Astrocyte (in vitro differentiated cells and primary cell): ENCODE measurements at regions not wholly inside any gene's neighbourhood (a gene's known extent, or its start where the extent isn't known, plus 50 kb on each side); places are given as distances from the start of the nearest gene placed in this dataset.

Experiments
- DNase-seq: peaks from one replicate; pipeline ENCODE4 v3.0.0-alpha.2; 2010; ENCODE audit warnings: low read depth
- FAIRE-seq: peaks from 2 replicates; lab custom pipeline; 2011; peaks lifted over from hg19 to GRCh38; lab: Jason Lieb, UNC
- H2AFZ ChIP-seq: 2 replicates; pipeline ENCODE4 v1.6.0; 2012; ENCODE audit warnings: low read depth, low read length, inconsistent platforms
- H3K27ac ChIP-seq: 2 replicates; pipeline ENCODE4 v1.5.1; 2011; ENCODE audit warnings: low read depth, low read length, inconsistent platforms
- H3K27me3 ChIP-seq: 2 replicates; pipeline ENCODE4 v1.6.0; 2011; ENCODE audit warnings: low read length, inconsistent platforms; ENCODE audit not compliant: insufficient read depth
- H3K36me3 ChIP-seq: 2 replicates; pipeline ENCODE4 v1.5.1; 2011; ENCODE audit warnings: low read length, inconsistent platforms; ENCODE audit not compliant: insufficient read depth
- H3K4me1 ChIP-seq: 2 replicates; pipeline ENCODE4 v1.5.1; 2011; ENCODE audit warnings: low read length, inconsistent platforms; ENCODE audit not compliant: insufficient read depth
- H3K4me2 ChIP-seq: 2 replicates; pipeline ENCODE4 v1.6.0; 2012; ENCODE audit warnings: low read length, inconsistent platforms
- H3K4me3 ChIP-seq: 2 replicates; pipeline ENCODE4 v1.5.1; 2011; ENCODE audit warnings: low read depth, mild to moderate bottlenecking, low read length, inconsistent platforms; ENCODE audit not compliant: insufficient read depth
- H3K79me2 ChIP-seq: 2 replicates; pipeline ENCODE4 v1.6.0; 2012; ENCODE audit warnings: mild to moderate bottlenecking, low read length, inconsistent platforms; ENCODE audit not compliant: insufficient read depth
- H3K9ac ChIP-seq: 2 replicates; pipeline ENCODE4 v1.6.0; 2012; ENCODE audit warnings: mild to moderate bottlenecking, low read length, inconsistent platforms
- H3K9me3 ChIP-seq: 2 replicates; pipeline ENCODE4 v1.5.1; 2012; ENCODE audit warnings: low read depth, mild to moderate bottlenecking, low read length, inconsistent platforms; ENCODE audit not compliant: insufficient read depth
- H4K20me1 ChIP-seq: 2 replicates; pipeline ENCODE4 v1.6.0; 2012; ENCODE audit warnings: low read length, inconsistent platforms; ENCODE audit not compliant: insufficient read depth
- H3K27ac Mint-ChIP-seq: one replicate; pipeline ENCODE4 v1.8.0; 2021; ENCODE audit warnings: mild to moderate bottlenecking, mixed read lengths; ENCODE audit not compliant: unreplicated experiment
- H3K27me3 Mint-ChIP-seq: one replicate; pipeline ENCODE4 v1.8.0; 2021; ENCODE audit warnings: low read depth, mixed read lengths; ENCODE audit not compliant: unreplicated experiment
- H3K36me3 Mint-ChIP-seq: one replicate; pipeline ENCODE4 v1.8.0; 2021; ENCODE audit warnings: low read depth, mixed read lengths; ENCODE audit not compliant: unreplicated experiment
- H3K4me1 Mint-ChIP-seq: one replicate; pipeline ENCODE4 v1.8.0; 2021; ENCODE audit warnings: low read depth, mixed read lengths; ENCODE audit not compliant: unreplicated experiment
- H3K4me3 Mint-ChIP-seq: one replicate; pipeline ENCODE4 v1.8.0; 2021; ENCODE audit warnings: mild to moderate bottlenecking, moderate library complexity, mixed read lengths; ENCODE audit not compliant: unreplicated experiment
- H3K9me3 Mint-ChIP-seq: one replicate; pipeline ENCODE4 v1.8.0; 2021; ENCODE audit warnings: mild to moderate bottlenecking, mixed read lengths; ENCODE audit not compliant: unreplicated experiment
- EZH2 ChIP-seq: IDR thresholded peaks from 2 replicates; pipeline ENCODE4 v1.6.1; 2012; ENCODE audit warnings: mild to moderate bottlenecking, low read length, inconsistent platforms; ENCODE audit not compliant: insufficient read depth
- TF ChIP-seq, protein P1 (sequence below): IDR thresholded peaks from 2 replicates; pipeline ENCODE4 v1.5.1; 2011; ENCODE audit warnings: low read depth, mild to moderate bottlenecking, inconsistent platforms, low read length, moderate library complexity; ENCODE audit not compliant: insufficient read depth

DNA sequence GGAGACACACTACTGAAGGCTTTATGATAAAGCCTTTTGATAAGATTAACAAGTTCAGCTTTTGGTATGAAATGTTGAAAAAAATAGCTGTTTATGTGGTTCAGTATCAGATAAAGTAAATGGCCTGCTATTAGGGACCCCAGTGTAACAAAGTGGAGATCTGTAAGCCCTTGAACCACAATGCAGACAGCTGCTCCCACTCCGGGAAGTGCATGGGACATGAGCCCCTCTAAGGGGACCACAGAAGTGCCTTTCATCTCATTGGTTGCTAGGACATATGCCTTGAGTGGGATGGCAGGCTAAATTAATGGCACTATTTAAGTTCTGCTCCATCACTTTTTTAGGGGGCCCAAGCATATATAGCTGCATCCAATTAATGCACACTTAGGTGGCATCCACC is 167.6 kb upstream of the SOX11 start:
- no peaks in the 10 kb centered on the region for H3K9me3 Mint-ChIP-seq
- no peak for TF ChIP-seq EZH2
- TF ChIP-seq, protein P1, sequence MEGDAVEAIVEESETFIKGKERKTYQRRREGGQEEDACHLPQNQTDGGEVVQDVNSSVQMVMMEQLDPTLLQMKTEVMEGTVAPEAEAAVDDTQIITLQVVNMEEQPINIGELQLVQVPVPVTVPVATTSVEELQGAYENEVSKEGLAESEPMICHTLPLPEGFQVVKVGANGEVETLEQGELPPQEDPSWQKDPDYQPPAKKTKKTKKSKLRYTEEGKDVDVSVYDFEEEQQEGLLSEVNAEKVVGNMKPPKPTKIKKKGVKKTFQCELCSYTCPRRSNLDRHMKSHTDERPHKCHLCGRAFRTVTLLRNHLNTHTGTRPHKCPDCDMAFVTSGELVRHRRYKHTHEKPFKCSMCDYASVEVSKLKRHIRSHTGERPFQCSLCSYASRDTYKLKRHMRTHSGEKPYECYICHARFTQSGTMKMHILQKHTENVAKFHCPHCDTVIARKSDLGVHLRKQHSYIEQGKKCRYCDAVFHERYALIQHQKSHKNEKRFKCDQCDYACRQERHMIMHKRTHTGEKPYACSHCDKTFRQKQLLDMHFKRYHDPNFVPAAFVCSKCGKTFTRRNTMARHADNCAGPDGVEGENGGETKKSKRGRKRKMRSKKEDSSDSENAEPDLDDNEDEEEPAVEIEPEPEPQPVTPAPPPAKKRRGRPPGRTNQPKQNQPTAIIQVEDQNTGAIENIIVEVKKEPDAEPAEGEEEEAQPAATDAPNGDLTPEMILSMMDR = no peak
- no peaks in the 10 kb centered on the region for H3K36me3 ChIP-seq
- no peaks in the 10 kb centered on the region for H3K4me1 Mint-ChIP-seq
- H3K36me3 Mint-ChIP-seq = no peaks in the 10 kb centered on the region
- no peaks in the 10 kb centered on the region for H3K27me3 Mint-ChIP-seq
- FAIRE-seq (no peak), DNase-seq (no peak)
- no peak overlapping the region for H3K4me3 Mint-ChIP-seq
- H4K20me1 ChIP-seq = no peaks in the 10 kb centered on the region
- no peak overlapping the region for H3K27ac ChIP-seq
- peaks cover 7% of the 10 kb centered on the region for H3K4me1 ChIP-seq
- H3K9me3 ChIP-seq = no peaks in the 10 kb centered on the region
- no peak overlapping the region for H3K4me2 ChIP-seq
- H3K27ac Mint-ChIP-seq = no peak overlapping the region
- H3K4me3 ChIP-seq = no peak overlapping the region
- H3K79me2 ChIP-seq = no peaks in the 10 kb centered on the region
- H3K27me3 ChIP-seq = no peaks in the 10 kb centered on the region
- H2AFZ ChIP-seq = no peak overlapping the region
- H3K9ac ChIP-seq = no peak overlapping the region

DNA sequence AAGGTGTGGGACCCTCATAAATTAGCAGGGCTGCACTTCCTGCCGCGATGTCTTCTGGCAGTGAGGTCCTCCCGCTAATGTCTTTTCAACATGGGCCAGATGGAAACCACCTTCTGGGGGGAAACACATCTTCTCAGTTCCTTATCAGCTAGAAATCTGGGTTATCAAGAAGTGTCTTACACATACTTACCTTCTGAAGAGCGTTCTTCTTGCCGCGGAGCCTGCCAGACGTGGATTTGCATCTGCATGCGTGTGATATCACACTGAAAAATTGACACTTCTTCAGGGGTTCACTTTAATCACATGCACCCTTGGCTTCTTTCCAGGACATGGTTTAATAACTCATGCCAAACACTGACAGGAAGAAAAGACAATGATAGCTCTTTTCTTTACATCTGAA is 163.5 kb upstream of the SOX11 start:
- no peaks in the 10 kb centered on the region for H3K36me3 ChIP-seq
- no peaks in the 10 kb centered on the region for H3K9me3 ChIP-seq
- no peaks in the 10 kb centered on the region for H3K79me2 ChIP-seq
- peaks cover 4% of the 10 kb centered on the region for H3K9me3 Mint-ChIP-seq
- no peaks in the 10 kb centered on the region for H3K36me3 Mint-ChIP-seq
- FAIRE-seq = no peak
- no peaks in the 10 kb centered on the region for H3K4me1 Mint-ChIP-seq
- H3K9ac ChIP-seq = no peak overlapping the region
- no peak overlapping the region for H3K4me3 Mint-ChIP-seq
- DNase-seq = no peak
- no peak overlapping the region for H3K4me2 ChIP-seq
- H3K27me3 Mint-ChIP-seq = no peaks in the 10 kb centered on the region
- TF ChIP-seq, protein P1 = no peak
- no peak for TF ChIP-seq EZH2
- H3K27ac Mint-ChIP-seq = no peak overlapping the region
- no peak overlapping the region for H3K4me3 ChIP-seq
- H3K27me3 ChIP-seq = no peaks in the 10 kb centered on the region
- H4K20me1 ChIP-seq = no peaks in the 10 kb centered on the region
- no peak overlapping the region for H3K27ac ChIP-seq
- H3K4me1 ChIP-seq = no peaks in the 10 kb centered on the region
- H2AFZ ChIP-seq = no peak overlapping the region

DNA sequence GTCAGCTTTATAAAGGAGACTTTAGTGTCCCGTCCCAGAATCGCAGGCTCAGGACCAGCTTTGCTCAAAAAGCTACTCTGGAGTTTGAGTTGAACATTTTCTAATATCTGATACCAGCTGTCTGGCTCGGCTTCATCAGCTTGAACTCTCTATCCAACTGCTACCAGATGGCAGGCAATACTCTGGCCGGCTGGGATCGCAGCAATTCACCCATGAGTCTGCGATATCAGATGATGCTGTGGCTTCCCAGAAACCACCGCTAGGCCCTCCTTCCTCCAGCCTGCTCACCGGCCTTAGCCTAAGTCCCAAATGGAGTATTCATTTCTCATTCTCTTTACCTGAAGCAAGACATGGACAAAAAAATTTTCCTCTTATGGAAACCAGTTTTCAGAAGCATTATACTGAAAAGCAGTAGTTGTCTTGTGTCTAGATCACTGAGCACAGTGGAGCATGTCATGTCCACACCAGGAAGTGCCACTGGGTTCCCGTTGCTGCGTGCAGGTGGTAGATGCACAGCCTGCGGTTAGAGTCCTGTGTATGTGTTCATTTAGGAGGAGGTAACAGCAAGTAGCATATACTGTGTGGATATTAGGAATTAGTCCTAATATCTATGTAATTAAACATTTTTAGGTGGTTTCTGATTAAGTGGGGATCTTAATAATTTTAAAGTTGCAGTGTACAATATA is 162.0 kb upstream of the SOX11 start:
- H3K27me3 ChIP-seq = no peaks in the 10 kb centered on the region
- H4K20me1 ChIP-seq = no peaks in the 10 kb centered on the region
- H2AFZ ChIP-seq = no peak overlapping the region
- H3K4me1 ChIP-seq = no peaks in the 10 kb centered on the region
- no peaks in the 10 kb centered on the region for H3K9me3 ChIP-seq
- H3K4me1 Mint-ChIP-seq = no peaks in the 10 kb centered on the region
- H3K9ac ChIP-seq = no peak overlapping the region
- no peak overlapping the region for H3K27ac ChIP-seq
- peaks cover 6% of the 10 kb centered on the region for H3K9me3 Mint-ChIP-seq
- no peak overlapping the region for H3K27ac Mint-ChIP-seq
- no peaks in the 10 kb centered on the region for H3K36me3 Mint-ChIP-seq
- H3K4me2 ChIP-seq = no peak overlapping the region
- no peaks in the 10 kb centered on the region for H3K36me3 ChIP-seq
- no peaks in the 10 kb centered on the region for H3K79me2 ChIP-seq
- FAIRE-seq (no peak), DNase-seq (no peak)
- no peak overlapping the region for H3K4me3 ChIP-seq
- H3K4me3 Mint-ChIP-seq = no peak overlapping the region
- no peaks in the 10 kb centered on the region for H3K27me3 Mint-ChIP-seq
- TF ChIP-seq, protein P1 = no peak
- TF ChIP-seq EZH2 = no peak
